Panc1 (cell line): ENCODE measurements at regions not wholly inside any gene's neighbourhood (a gene's known extent, or its start where the extent isn't known, plus 50 kb on each side); places are given as distances from the start of the nearest gene placed in this dataset.

Source experiments
- ATAC-seq: fragments of 200-7000 bp; cut with Tn5 transposase; 2 replicates; pipeline ENCODE4 v1.9.1; 2020; ENCODE audit warnings: mild to moderate bottlenecking, moderate library complexity
- BruUV-seq: library from RNA; stranded (reverse); fragments of 400-500 nt; replicated peaks from 2 replicates; lab custom pipeline; 2021; lab: Mats Ljungman, UMichigan
- CTCF ChIA-PET: fragments of 300-600 bp; sonication (Branson Sonifier 250); formaldehyde crosslinking; loops from one replicate; lab custom pipeline; 2022; ENCODE audit warnings: antibody characterized with exemption; lab: Charles Lee
- POLR2A ChIA-PET: fragments of 300-600 bp; sonication (Branson Sonifier 250); formaldehyde crosslinking; loops from one replicate; lab custom pipeline; 2022; ENCODE audit warnings: antibody characterized with exemption; lab: Charles Lee
- DNase-seq: peaks from one replicate; pipeline ENCODE4 v3.0.0-alpha.2; 2010; ENCODE audit warnings: low read depth, low spot score
- H3K27ac ChIP-seq: 2 replicates; pipeline ENCODE4 v1.5.1; 2011; ENCODE audit warnings: mild to moderate bottlenecking, low read length, inconsistent platforms
- H3K27me3 ChIP-seq: fragments of 200-500 bp; sonication (Bioruptor generic); 2 replicates; pipeline ENCODE4 v1.6.0; 2014; ENCODE audit warnings: low read length, inconsistent platforms; ENCODE audit not compliant: control insufficient read depth, insufficient read depth
- H3K36me3 ChIP-seq: fragments of 200-500 bp; sonication (Bioruptor generic); 2 replicates; pipeline ENCODE4 v1.5.1; 2014; ENCODE audit warnings: inconsistent platforms, mild to moderate bottlenecking, low read length, moderate library complexity; ENCODE audit not compliant: control insufficient read depth, insufficient read depth
- H3K4me1 ChIP-seq: 2 replicates; pipeline ENCODE4 v1.5.1; 2011; ENCODE audit warnings: inconsistent platforms, mild to moderate bottlenecking, low read length, moderate library complexity; ENCODE audit not compliant: control insufficient read depth, insufficient read depth
- H3K4me3 ChIP-seq, 2 experiments: 2 replicates each; pipeline ENCODE4 v1.5.1; 2011 to 2012; ENCODE audit warnings: low read depth in 2 of 2, low read length in 2 of 2, mild to moderate bottlenecking in 2 of 2, inconsistent platforms in 1 of 2, moderate library complexity in 1 of 2
- H3K9me3 ChIP-seq: fragments of 200-500 bp; sonication (Bioruptor generic); 2 replicates; pipeline ENCODE4 v1.5.1; 2014; ENCODE audit warnings: low read depth, mild to moderate bottlenecking, inconsistent platforms, low read length, moderate library complexity; ENCODE audit not compliant: control insufficient read depth, insufficient read depth
- POLR2AphosphoS5 ChIP-seq: IDR thresholded peaks from 2 replicates; pipeline ENCODE4 v1.6.1; 2012; ENCODE audit warnings: mild to moderate bottlenecking, low read depth, low read length, moderate library complexity
- REST ChIP-seq, 2 experiments: IDR thresholded peaks; 2 replicates each; pipeline ENCODE4 v1.6.1; 2011 to 2012; ENCODE audit warnings: low read depth in 2 of 2, control low read depth in 1 of 2, low read length in 1 of 2, mild to moderate bottlenecking in 1 of 2, moderate library complexity in 1 of 2; ENCODE audit not compliant: insufficient read depth in 1 of 2
- SIN3A ChIP-seq: IDR thresholded peaks from 2 replicates; pipeline ENCODE4 v1.6.1; 2012; ENCODE audit warnings: low read depth, mild to moderate bottlenecking, low read length, moderate library complexity, borderline replicate concordance; ENCODE audit not compliant: insufficient read depth
- TCF7L2 ChIP-seq: IDR thresholded peaks from 2 replicates; pipeline ENCODE4 v1.6.1; 2011; ENCODE audit warnings: mild to moderate bottlenecking, low read depth, low read length, inconsistent platforms
- in situ Hi-C: cut with HindIII; loops from 2 replicates; pipeline ENCODE4 v1.10.0; 2016; ENCODE audit warnings: low sequenced_read_pairs, low pct_unique_long_range_greater_than_20kb
- intact Hi-C: fragments of 100-400 bp; cut with micrococcal nuclease; formaldehyde crosslinking; loops from one replicate; pipeline ENCODE4 v1.10.0; 2022; ENCODE audit not compliant: unreplicated experiment
- TF ChIP-seq, protein P1 (sequence below): fragments of 450-650 bp; IDR thresholded peaks from 2 replicates; pipeline ENCODE4 v1.5.1; 2017; ENCODE audit warnings: mild to moderate bottlenecking

DNA sequence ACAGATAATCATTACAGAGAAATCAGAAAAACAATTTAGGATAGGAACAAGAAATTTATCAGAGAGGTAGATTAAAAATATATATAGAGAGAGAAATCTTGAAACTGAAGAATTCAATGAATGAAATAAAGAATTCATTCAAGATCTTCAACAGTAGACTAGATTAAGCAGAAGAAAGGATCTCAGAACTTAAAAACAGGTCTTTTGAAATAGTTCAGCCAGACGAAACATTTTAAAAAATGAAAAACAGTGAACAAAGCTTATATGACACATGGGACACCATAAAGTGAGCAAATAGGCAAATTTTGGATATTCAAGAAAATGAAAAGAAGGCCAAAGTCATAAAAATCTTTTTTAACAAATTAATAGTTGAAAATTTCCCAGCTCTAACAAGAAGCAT, 138.8 kb downstream of the CASP12 start:
- ChIA-PET CTCF (no interaction called here), POLR2A (no interaction called here)
- no peaks in the 10 kb centered on the region for H3K36me3 ChIP-seq
- in situ Hi-C loops (no loop called here), intact Hi-C loops (no loop called here)
- ATAC-seq (no peak), DNase-seq (no peak)
- peaks cover 12% of the 10 kb centered on the region; the same call in 1 of the 2 replicates for H3K9me3 ChIP-seq
- no peak overlapping the region for H3K4me3 ChIP-seq
- H3K4me1 ChIP-seq, result no peaks in the 10 kb centered on the region
- no peak for TF ChIP-seq POLR2AphosphoS5
- no peak for TF ChIP-seq SIN3A
- no peak for TF ChIP-seq REST (IDR thresholded peaks at IDR 0.05; ENCODE audit: insufficient read depth in 1 of 2, low read depth in 2 of 2, low read length in 1 of 2)
- TF ChIP-seq, protein P1, sequence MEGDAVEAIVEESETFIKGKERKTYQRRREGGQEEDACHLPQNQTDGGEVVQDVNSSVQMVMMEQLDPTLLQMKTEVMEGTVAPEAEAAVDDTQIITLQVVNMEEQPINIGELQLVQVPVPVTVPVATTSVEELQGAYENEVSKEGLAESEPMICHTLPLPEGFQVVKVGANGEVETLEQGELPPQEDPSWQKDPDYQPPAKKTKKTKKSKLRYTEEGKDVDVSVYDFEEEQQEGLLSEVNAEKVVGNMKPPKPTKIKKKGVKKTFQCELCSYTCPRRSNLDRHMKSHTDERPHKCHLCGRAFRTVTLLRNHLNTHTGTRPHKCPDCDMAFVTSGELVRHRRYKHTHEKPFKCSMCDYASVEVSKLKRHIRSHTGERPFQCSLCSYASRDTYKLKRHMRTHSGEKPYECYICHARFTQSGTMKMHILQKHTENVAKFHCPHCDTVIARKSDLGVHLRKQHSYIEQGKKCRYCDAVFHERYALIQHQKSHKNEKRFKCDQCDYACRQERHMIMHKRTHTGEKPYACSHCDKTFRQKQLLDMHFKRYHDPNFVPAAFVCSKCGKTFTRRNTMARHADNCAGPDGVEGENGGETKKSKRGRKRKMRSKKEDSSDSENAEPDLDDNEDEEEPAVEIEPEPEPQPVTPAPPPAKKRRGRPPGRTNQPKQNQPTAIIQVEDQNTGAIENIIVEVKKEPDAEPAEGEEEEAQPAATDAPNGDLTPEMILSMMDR, result no peak
- no peak for TF ChIP-seq TCF7L2
- BruUV-seq, result no TSS peak
- H3K27me3 ChIP-seq, result no peaks in the 10 kb centered on the region
- no peak overlapping the region for H3K27ac ChIP-seq

- in situ Hi-C loops, result no loop called here
- H3K9me3 ChIP-seq, result no peaks in the 10 kb centered on the region
- no peak for DNase-seq
- no peak overlapping the region for H3K27ac ChIP-seq
- POLR2A ChIA-PET, result no interaction called here
- H3K36me3 ChIP-seq, result no peaks in the 10 kb centered on the region
- intact Hi-C loops, result no loop called here
- H3K4me1 ChIP-seq, result no peaks in the 10 kb centered on the region
- BruUV-seq, result no TSS peak
- no peak overlapping the region for H3K4me3 ChIP-seq
- no peak for TF ChIP-seq TCF7L2
- TF ChIP-seq REST (IDR thresholded peaks at IDR 0.05; ENCODE audit: insufficient read depth in 1 of 2, low read depth in 2 of 2, low read length in 1 of 2), result no peak
- TF ChIP-seq, protein P1, result no peak
- TF ChIP-seq POLR2AphosphoS5, result no peak
- TF ChIP-seq SIN3A, result no peak
- CTCF ChIA-PET, result no interaction called here
- ATAC-seq, result no peak
- no peaks in the 10 kb centered on the region for H3K27me3 ChIP-seq
These were observed 159.3 kb downstream of the CASP12 start for GRCh38 chr11:104738918-104739317.
